ENCODE measurements at regions not wholly inside any gene's neighbourhood (a gene's known extent, or its start where the extent isn't known, plus 50 kb on each side); places are given as distances from the start of the nearest gene placed in this dataset.

DNA sequence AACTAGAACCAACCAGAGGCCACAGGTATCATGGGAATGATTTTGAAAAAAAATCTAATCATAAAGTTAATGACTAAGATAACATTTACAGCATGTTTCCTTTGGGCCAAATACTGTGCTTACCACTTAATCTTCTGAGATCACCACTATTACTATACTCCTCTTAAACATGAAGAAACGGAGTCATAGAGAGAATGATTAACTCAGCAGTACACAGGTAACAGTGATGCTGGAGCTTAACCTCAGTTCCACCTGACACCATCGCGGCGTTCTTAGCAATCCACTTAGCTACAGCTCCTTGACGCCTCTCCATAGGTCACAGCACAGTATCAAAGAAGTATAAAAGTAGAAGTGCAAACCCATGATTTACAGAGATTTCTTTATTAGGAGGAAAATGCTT lies 592.6 kb upstream of the SLIT2 start:
- H2BK5ac ChIP-seq (ENCODE audit: insufficient read length, low read length), result no peak overlapping the region
- H3K4ac ChIP-seq (ENCODE audit: low read depth, low read length), result no peak overlapping the region
- Mint-ChIP-seq H3K36me3 (ENCODE audit: insufficient read depth in 1 of 3, low read depth in 3 of 3) (no peaks in the 10 kb centered on the region; a peak in 1 of 7 replicates), H3K4me1 (no peaks in the 10 kb centered on the region), H3K9me3 (peaks cover 0 to 3% of the 10 kb centered on the region in 2 experiments; a peak in 1 of 5 replicates), H3K27me3 (ENCODE audit: low read depth) (no peaks in the 10 kb centered on the region), H3K4me3 (no peak overlapping the region), H3K27ac (no peak overlapping the region)
- H2AFZ ChIP-seq (ENCODE audit: low read length), result no peak overlapping the region
- no peak overlapping the region for H4K91ac ChIP-seq (ENCODE audit: insufficient read length, low read depth, low read length)
- H4K5ac ChIP-seq (ENCODE audit: insufficient read length, low read depth, low read length), result no peak overlapping the region
- no peaks in the 10 kb centered on the region for H3K9me3 ChIP-seq (ENCODE audit: control insufficient read depth, low read depth, low read length)
- TF ChIP-seq, protein P1, sequence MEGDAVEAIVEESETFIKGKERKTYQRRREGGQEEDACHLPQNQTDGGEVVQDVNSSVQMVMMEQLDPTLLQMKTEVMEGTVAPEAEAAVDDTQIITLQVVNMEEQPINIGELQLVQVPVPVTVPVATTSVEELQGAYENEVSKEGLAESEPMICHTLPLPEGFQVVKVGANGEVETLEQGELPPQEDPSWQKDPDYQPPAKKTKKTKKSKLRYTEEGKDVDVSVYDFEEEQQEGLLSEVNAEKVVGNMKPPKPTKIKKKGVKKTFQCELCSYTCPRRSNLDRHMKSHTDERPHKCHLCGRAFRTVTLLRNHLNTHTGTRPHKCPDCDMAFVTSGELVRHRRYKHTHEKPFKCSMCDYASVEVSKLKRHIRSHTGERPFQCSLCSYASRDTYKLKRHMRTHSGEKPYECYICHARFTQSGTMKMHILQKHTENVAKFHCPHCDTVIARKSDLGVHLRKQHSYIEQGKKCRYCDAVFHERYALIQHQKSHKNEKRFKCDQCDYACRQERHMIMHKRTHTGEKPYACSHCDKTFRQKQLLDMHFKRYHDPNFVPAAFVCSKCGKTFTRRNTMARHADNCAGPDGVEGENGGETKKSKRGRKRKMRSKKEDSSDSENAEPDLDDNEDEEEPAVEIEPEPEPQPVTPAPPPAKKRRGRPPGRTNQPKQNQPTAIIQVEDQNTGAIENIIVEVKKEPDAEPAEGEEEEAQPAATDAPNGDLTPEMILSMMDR (conservative IDR thresholded peaks at IDR 0.05), result no peak
- H2BK120ac ChIP-seq (ENCODE audit: low read depth, low read length, poor library complexity, severe bottlenecking), result no peak overlapping the region
- H3K4me1 ChIP-seq (ENCODE audit: insufficient read depth, low read length), result no peaks in the 10 kb centered on the region
- no peak overlapping the region for H2BK12ac ChIP-seq (ENCODE audit: insufficient read length, low read depth, low read length)
- H4K8ac ChIP-seq (replicated peaks; ENCODE audit: insufficient read length, low read depth, low read length), result no peak overlapping the region
- H3T11ph ChIP-seq (ENCODE audit: low read length), result no peak overlapping the region
- H3K27ac ChIP-seq (ENCODE audit: insufficient read length, low read depth, low read length), result no peak overlapping the region
- no peaks in the 10 kb centered on the region for H3K27me3 ChIP-seq (ENCODE audit: insufficient read depth, low read length)
- H3K18ac ChIP-seq (ENCODE audit: insufficient read length, low read depth, low read length), result no peak overlapping the region
- H2BK15ac ChIP-seq (ENCODE audit: low read depth, low read length), result no peak overlapping the region
- H3K4me2 ChIP-seq (ENCODE audit: insufficient read depth, insufficient read length, low read length), result no peak overlapping the region
- H3K56ac ChIP-seq (ENCODE audit: insufficient read length, low read depth, low read length), result no peak overlapping the region
- DNase-seq, result no peak
- H3K14ac ChIP-seq (ENCODE audit: insufficient read depth, low read length), result no peak overlapping the region
- no peaks in the 10 kb centered on the region for H3K79me1 ChIP-seq (ENCODE audit: insufficient read depth, low read depth, low read length, poor library complexity, severe bottlenecking)
- H3K79me2 ChIP-seq (ENCODE audit: insufficient read depth, low read length), result no peaks in the 10 kb centered on the region
- H2AK5ac ChIP-seq (ENCODE audit: insufficient read length, low read length), result no peak overlapping the region
- H3K23me2 ChIP-seq (ENCODE audit: insufficient read length, low read depth, low read length, poor library complexity, severe bottlenecking), result no peaks in the 10 kb centered on the region
- no peaks in the 10 kb centered on the region for H4K20me1 ChIP-seq (ENCODE audit: control insufficient read depth, insufficient read depth, insufficient read length)
- WGBS (ENCODE audit: extremely low coverage, insufficient read length, low lambda C conversion rate), result no CpG with 5 or more reads among the region's 5 CpGs
- H2BK20ac ChIP-seq (ENCODE audit: low read depth, low read length, poor library complexity, severe bottlenecking), result no peak overlapping the region
- H3K9ac ChIP-seq (ENCODE audit: extremely low read depth, insufficient read length, low read length), result no peak overlapping the region
- no peak overlapping the region for H3K23ac ChIP-seq (ENCODE audit: insufficient read length, low read depth, low read length)
